ENCODE measurements at regions not wholly inside any gene's neighbourhood (a gene's known extent, or its start where the extent isn't known, plus 50 kb on each side); places are given as distances from the start of the nearest gene placed in this dataset.

GRCh38 chr10:81546243-81546642, 328.8 kb upstream of the NRG3 start:
- 88% methylated on average over 5 of the region's 5 CpGs for WGBS
- TF ChIP-seq POLR2AphosphoS5 (IDR thresholded peaks at IDR 0.05) (no peak), POLR2A (IDR thresholded peaks at IDR 0.05; ENCODE audit: low read depth) (no peak), EP300 (IDR thresholded peaks at IDR 0.05) (no peak)
- TF ChIP-seq, protein P1, sequence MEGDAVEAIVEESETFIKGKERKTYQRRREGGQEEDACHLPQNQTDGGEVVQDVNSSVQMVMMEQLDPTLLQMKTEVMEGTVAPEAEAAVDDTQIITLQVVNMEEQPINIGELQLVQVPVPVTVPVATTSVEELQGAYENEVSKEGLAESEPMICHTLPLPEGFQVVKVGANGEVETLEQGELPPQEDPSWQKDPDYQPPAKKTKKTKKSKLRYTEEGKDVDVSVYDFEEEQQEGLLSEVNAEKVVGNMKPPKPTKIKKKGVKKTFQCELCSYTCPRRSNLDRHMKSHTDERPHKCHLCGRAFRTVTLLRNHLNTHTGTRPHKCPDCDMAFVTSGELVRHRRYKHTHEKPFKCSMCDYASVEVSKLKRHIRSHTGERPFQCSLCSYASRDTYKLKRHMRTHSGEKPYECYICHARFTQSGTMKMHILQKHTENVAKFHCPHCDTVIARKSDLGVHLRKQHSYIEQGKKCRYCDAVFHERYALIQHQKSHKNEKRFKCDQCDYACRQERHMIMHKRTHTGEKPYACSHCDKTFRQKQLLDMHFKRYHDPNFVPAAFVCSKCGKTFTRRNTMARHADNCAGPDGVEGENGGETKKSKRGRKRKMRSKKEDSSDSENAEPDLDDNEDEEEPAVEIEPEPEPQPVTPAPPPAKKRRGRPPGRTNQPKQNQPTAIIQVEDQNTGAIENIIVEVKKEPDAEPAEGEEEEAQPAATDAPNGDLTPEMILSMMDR (IDR thresholded peaks at IDR 0.05) = no peak
- Histone ChIP-seq H3K9me3 (peaks cover 0 to 24% (median 16%) of the 10 kb centered on the region in 4 donors), H3K4me1 (no peaks in the 10 kb centered on the region), H3K27me3 (no peaks in the 10 kb centered on the region), H3K36me3 (no peaks in the 10 kb centered on the region), H3K27ac (replicated peaks in 1 of 4) (no peak overlapping the region), H3K4me3 (no peak overlapping the region)
- intact Hi-C loops (cut with DNase I) = no loop called here
- no peak for DNase-seq (ENCODE audit: extremely low spot score)

DNA sequence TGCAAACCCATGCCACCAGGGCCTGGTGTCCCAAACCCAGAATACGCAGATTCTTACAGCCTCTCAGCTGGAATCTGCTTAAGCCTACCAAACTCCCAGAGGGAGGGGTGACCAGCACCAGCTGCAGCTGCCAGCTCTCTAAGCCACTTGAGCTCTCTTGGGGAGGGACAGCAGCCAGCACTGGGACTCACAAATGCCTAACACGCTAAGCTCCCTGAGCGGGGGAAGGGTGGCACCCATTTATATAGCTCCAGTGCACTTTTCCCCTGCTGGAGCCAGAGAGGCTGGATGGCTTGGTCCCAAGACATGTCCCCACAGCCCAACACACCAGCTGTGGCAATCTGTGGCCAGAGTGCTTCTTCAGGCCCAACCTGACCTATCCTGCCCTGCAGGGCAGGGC, 326.8 kb upstream of the NRG3 start:
- intact Hi-C loops (cut with DNase I) = no loop called here

DNA sequence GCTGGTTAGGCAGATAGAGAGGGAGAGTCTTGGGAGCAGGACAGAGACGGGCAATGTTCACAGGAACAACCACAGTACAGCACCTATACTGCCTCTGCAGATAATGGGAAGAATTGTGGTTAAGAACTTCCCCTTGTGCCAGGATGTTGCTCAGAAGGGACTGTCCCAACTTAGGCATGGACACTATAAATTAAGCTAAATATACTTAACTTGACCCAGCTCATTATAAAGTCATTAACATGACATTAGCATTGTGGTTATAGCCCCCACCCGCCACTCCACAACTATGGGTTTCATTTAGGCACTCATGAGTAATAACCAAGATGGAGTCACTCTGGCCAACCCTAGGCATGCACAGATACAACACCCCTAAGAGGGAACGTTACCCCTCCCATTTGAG, 310.9 kb upstream of the NRG3 start:
- H3K27me3 ChIP-seq = no peaks in the 10 kb centered on the region
- H3K4me3 ChIP-seq = no peak overlapping the region
- DNase-seq (ENCODE audit: extremely low spot score) = no peak
- H3K36me3 ChIP-seq = no peaks in the 10 kb centered on the region
- no peak overlapping the region for H3K27ac ChIP-seq (replicated peaks in 1 of 4)
- H3K9me3 ChIP-seq = peaks cover 0 to 4% (median 0%) of the 10 kb centered on the region in 4 donors
- intact Hi-C loops (cut with DNase I) = no loop called here
- no peak for TF ChIP-seq POLR2AphosphoS5 (IDR thresholded peaks at IDR 0.05)
- TF ChIP-seq, protein P1 (IDR thresholded peaks at IDR 0.05) = no peak
- TF ChIP-seq POLR2A (IDR thresholded peaks at IDR 0.05; ENCODE audit: low read depth) = no peak
- no peak for TF ChIP-seq EP300 (IDR thresholded peaks at IDR 0.05)
- H3K4me1 ChIP-seq = no peaks in the 10 kb centered on the region
- 78% methylated on average over 3 of the region's 3 CpGs for WGBS

More for the DNA sequence above, 326.8 kb upstream of the NRG3 start:
- TF ChIP-seq EP300 (IDR thresholded peaks at IDR 0.05) = no peak
- TF ChIP-seq POLR2A (IDR thresholded peaks at IDR 0.05; ENCODE audit: low read depth) = no peak
- TF ChIP-seq POLR2AphosphoS5 (IDR thresholded peaks at IDR 0.05) = no peak
- TF ChIP-seq, protein P1 (IDR thresholded peaks at IDR 0.05) = no peak
- whole genome bisulfite sequencing = 100% methylated on average over 2 of the region's 3 CpGs
- H3K4me1 ChIP-seq = no peaks in the 10 kb centered on the region
- DNase-seq (ENCODE audit: extremely low spot score) = no peak
- H3K9me3 ChIP-seq = peaks cover 0 to 29% (median 18%) of the 10 kb centered on the region in 4 donors
- H3K27ac ChIP-seq (replicated peaks in 1 of 4) = no peak overlapping the region
- no peaks in the 10 kb centered on the region for H3K27me3 ChIP-seq
- H3K4me3 ChIP-seq = no peak overlapping the region
- H3K36me3 ChIP-seq = no peaks in the 10 kb centered on the region

- 86% methylated on average over 4 of the region's 5 CpGs for WGBS
- DNase-seq (ENCODE audit: extremely low spot score) = no peak
Observed at GRCh38 chr10:81569488-81569887, 305.5 kb upstream of the NRG3 start.

More at GRCh38 chr10:81569488-81569887, 305.5 kb upstream of the NRG3 start:
- no peak overlapping the region for H3K27ac ChIP-seq (replicated peaks in 1 of 4)
- intact Hi-C loops (cut with DNase I) = no loop called here
- TF ChIP-seq POLR2AphosphoS5 (IDR thresholded peaks at IDR 0.05) = no peak
- TF ChIP-seq, protein P1 (IDR thresholded peaks at IDR 0.05) = no peak
- no peak for TF ChIP-seq EP300 (IDR thresholded peaks at IDR 0.05)
- no peak for TF ChIP-seq POLR2A (IDR thresholded peaks at IDR 0.05; ENCODE audit: low read depth)
- H3K4me1 ChIP-seq = no peaks in the 10 kb centered on the region
- no peak overlapping the region for H3K4me3 ChIP-seq
- no peaks in the 10 kb centered on the region for H3K36me3 ChIP-seq
- H3K27me3 ChIP-seq = no peaks in the 10 kb centered on the region
- H3K9me3 ChIP-seq = peaks cover 0 to 10% (median 0%) of the 10 kb centered on the region in 4 donors

Data from esophagus muscularis mucosa (tissue), 4 donors.